Middle frontal gyrus (tissue), 1 donor: ENCODE measurements at regions not wholly inside any gene's neighbourhood (a gene's known extent, or its start where the extent isn't known, plus 50 kb on each side); places are given as distances from the start of the nearest gene placed in this dataset.
"Not testable (repeated sequence)": the region's sequence is repeated elsewhere in the genome, so short reads cannot be mapped to it uniquely, and the experiment has no call there.

Experiments used
- DNase-seq: peaks from one replicate; pipeline ENCODE4 v3.0.0-alpha.2; 2015; ENCODE audit warnings: low spot score; ENCODE audit errors: extremely low spot score

GRCh38 chr16:51867386-51868065, 679.4 kb downstream of the TOX3 start:
- DNase-seq: no peak

GRCh38 chr16:51864575-51864974, 682.4 kb downstream of the TOX3 start:
- DNase-seq: no peak

- no peak for DNase-seq
These were observed 692.5 kb downstream of the TOX3 start for GRCh38 chr16:51854401-51854951.

- no peak for DNase-seq
These were observed 693.4 kb downstream of the TOX3 start for GRCh38 chr16:51853586-51853985.

- DNase-seq: no peak
These were observed 694.1 kb downstream of the TOX3 start for GRCh38 chr16:51852892-51853291.

- DNase-seq: no peak
These were observed 695.8 kb downstream of the TOX3 start for GRCh38 chr16:51851111-51851510.

GRCh38 chr16:51849715-51850114, 697.2 kb downstream of the TOX3 start:
- DNase-seq: no peak

- no peak for DNase-seq
These were observed 694.7 kb upstream of the SALL1 start for GRCh38 chr16:51845586-51846305.

GRCh38 chr16:51839727-51840462, 688.8 kb upstream of the SALL1 start:
- no peak for DNase-seq

GRCh38 chr16:51834794-51835193, 683.7 kb upstream of the SALL1 start:
- DNase-seq: no peak

- no peak for DNase-seq
These were observed 683.1 kb upstream of the SALL1 start for GRCh38 chr16:51834133-51834532.

- no peak for DNase-seq
These were observed 680.7 kb upstream of the SALL1 start for GRCh38 chr16:51831595-51832367.

GRCh38 chr16:51831034-51831433, 680.0 kb upstream of the SALL1 start:
- DNase-seq: not testable (repeated sequence)

GRCh38 chr16:51825779-51826178, 674.7 kb upstream of the SALL1 start:
- no peak for DNase-seq

- no peak for DNase-seq
These were observed 671.4 kb upstream of the SALL1 start for GRCh38 chr16:51822471-51822870.

GRCh38 chr16:51821527-51821926, 670.5 kb upstream of the SALL1 start:
- DNase-seq: no peak

GRCh38 chr16:51820176-51820575, 669.1 kb upstream of the SALL1 start:
- DNase-seq: no peak

- DNase-seq: no peak
These were observed 667.4 kb upstream of the SALL1 start for GRCh38 chr16:51818342-51818944.

GRCh38 chr16:51816929-51817328, 665.9 kb upstream of the SALL1 start:
- no peak for DNase-seq

GRCh38 chr16:51815523-51815922, 664.5 kb upstream of the SALL1 start:
- no peak for DNase-seq

GRCh38 chr16:51814617-51815016, 663.5 kb upstream of the SALL1 start:
- DNase-seq: no peak
